Lower leg skin (tissue), 3 donors: ENCODE measurements at regions not wholly inside any gene's neighbourhood (a gene's known extent, or its start where the extent isn't known, plus 50 kb on each side); places are given as distances from the start of the nearest gene placed in this dataset.

Experiments
- POLR2A ChIP-seq, 2 donors: fragments of 450-650 bp; IDR thresholded peaks; one replicate each; pipeline ENCODE4 v1.6.1; 2016 to 2017; ENCODE audit warnings: antibody characterized with exemption in 2 of 2, mild to moderate bottlenecking in 1 of 2, moderate library complexity in 1 of 2
- TF ChIP-seq, protein P1 (sequence below), 3 donors: fragments of 450-650 bp; IDR thresholded peaks; one replicate each; pipeline ENCODE4 v1.5.1; 2016; ENCODE audit warnings: antibody characterized with exemption in 3 of 3, mild to moderate bottlenecking in 3 of 3, moderate library complexity in 2 of 3

DNA sequence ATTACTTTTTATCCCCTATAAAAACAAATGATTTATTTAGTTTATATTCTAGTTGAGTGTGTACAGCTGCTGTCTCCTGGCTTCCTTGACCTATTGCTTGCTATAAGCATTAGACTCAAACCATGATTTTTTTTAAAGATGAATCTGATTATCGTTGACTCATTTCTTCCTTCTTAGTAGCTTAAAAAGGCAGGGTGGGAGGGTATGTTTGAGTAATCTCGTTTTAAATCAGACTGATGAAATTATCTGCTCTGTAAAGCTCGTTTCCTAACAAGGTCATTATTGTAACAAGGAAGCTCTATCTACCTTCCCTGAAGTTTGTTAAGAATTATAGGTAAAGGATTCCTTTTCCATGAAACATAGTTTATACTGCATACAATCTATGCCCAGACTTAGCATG, 276.3 kb upstream of the KCND2 start:
- no peak for TF ChIP-seq POLR2A (IDR thresholded peaks at IDR 0.05)
- TF ChIP-seq, protein P1, sequence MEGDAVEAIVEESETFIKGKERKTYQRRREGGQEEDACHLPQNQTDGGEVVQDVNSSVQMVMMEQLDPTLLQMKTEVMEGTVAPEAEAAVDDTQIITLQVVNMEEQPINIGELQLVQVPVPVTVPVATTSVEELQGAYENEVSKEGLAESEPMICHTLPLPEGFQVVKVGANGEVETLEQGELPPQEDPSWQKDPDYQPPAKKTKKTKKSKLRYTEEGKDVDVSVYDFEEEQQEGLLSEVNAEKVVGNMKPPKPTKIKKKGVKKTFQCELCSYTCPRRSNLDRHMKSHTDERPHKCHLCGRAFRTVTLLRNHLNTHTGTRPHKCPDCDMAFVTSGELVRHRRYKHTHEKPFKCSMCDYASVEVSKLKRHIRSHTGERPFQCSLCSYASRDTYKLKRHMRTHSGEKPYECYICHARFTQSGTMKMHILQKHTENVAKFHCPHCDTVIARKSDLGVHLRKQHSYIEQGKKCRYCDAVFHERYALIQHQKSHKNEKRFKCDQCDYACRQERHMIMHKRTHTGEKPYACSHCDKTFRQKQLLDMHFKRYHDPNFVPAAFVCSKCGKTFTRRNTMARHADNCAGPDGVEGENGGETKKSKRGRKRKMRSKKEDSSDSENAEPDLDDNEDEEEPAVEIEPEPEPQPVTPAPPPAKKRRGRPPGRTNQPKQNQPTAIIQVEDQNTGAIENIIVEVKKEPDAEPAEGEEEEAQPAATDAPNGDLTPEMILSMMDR (IDR thresholded peaks at IDR 0.05): no peak
